ENCODE measurements at regions not wholly inside any gene's neighbourhood (a gene's known extent, or its start where the extent isn't known, plus 50 kb on each side); places are given as distances from the start of the nearest gene placed in this dataset.

DNA sequence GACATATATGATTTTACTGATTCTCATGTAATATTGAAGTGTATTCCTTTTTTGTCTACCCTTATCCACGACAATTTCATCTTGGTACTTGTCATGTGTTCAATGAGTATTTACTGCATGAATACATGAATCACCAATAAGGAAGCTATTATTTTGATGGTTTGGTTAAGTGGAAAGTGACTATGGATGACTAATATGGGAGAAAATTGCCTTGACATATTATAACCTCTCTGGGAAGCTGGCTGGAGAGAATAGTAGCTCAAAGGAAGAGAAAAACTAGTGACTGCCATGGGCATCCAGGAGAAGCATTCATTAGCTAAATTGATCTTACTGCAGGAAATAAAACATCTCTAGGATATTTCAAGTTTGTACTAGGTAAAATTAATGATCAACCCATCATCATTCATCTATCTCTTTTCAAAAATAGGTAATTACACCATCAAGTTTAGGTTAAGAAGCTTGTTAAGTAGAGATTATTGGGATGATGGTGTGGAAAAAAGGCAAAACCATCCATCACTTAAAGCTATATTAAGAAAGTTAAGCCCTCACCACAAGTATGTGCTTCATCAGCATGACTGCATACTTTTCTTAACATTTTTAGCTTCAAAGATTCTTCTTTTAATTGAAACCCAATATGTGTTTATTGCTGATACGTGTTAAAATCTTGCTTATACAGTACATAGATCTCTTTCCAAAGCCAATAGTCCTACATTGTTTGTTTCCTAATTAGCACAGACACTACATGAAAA, 455.2 kb upstream of the ARPP21 start:
- TF ChIP-seq, protein P1, sequence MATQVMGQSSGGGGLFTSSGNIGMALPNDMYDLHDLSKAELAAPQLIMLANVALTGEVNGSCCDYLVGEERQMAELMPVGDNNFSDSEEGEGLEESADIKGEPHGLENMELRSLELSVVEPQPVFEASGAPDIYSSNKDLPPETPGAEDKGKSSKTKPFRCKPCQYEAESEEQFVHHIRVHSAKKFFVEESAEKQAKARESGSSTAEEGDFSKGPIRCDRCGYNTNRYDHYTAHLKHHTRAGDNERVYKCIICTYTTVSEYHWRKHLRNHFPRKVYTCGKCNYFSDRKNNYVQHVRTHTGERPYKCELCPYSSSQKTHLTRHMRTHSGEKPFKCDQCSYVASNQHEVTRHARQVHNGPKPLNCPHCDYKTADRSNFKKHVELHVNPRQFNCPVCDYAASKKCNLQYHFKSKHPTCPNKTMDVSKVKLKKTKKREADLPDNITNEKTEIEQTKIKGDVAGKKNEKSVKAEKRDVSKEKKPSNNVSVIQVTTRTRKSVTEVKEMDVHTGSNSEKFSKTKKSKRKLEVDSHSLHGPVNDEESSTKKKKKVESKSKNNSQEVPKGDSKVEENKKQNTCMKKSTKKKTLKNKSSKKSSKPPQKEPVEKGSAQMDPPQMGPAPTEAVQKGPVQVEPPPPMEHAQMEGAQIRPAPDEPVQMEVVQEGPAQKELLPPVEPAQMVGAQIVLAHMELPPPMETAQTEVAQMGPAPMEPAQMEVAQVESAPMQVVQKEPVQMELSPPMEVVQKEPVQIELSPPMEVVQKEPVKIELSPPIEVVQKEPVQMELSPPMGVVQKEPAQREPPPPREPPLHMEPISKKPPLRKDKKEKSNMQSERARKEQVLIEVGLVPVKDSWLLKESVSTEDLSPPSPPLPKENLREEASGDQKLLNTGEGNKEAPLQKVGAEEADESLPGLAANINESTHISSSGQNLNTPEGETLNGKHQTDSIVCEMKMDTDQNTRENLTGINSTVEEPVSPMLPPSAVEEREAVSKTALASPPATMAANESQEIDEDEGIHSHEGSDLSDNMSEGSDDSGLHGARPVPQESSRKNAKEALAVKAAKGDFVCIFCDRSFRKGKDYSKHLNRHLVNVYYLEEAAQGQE (IDR thresholded peaks at IDR 0.05; ENCODE audit: insufficient read depth in 1 of 2, low read depth in 2 of 2, low read length in 1 of 2): no peak
- TF ChIP-seq CTCF (IDR thresholded peaks at IDR 0.05): no peak
- TF ChIP-seq POLR2AphosphoS5 (IDR thresholded peaks at IDR 0.05; ENCODE audit: low read depth, low read length): no peak
- no peak for TF ChIP-seq TCF7L2 (IDR thresholded peaks at IDR 0.05; ENCODE audit: low read depth, low read length)
